GM12878 (cell line): ENCODE measurements at regions not wholly inside any gene's neighbourhood (a gene's known extent, or its start where the extent isn't known, plus 50 kb on each side); places are given as distances from the start of the nearest gene placed in this dataset.

Experiments
- BACH1 ChIP-seq: fragments of 450-650 bp; IDR thresholded peaks from 2 replicates; pipeline ENCODE4 v1.6.1; 2017; ENCODE audit warnings: mild to moderate bottlenecking, borderline replicate concordance
- CEBPB ChIP-seq, 2 experiments: fragments of 150-350 bp in 1 of 2; IDR thresholded peaks; 2 replicates each; pipeline ENCODE4 v1.6.1; 2012 to 2014; ENCODE audit warnings: low read depth in 2 of 2, low read length in 2 of 2, borderline replicate concordance in 1 of 2, inconsistent platforms in 1 of 2
- CEBPZ ChIP-seq: fragments of 150-350 bp; IDR thresholded peaks from 2 replicates; pipeline ENCODE4 v1.6.1; 2016; ENCODE audit warnings: low read depth, low read length
- RAD21 ChIP-seq: IDR thresholded peaks from 2 replicates; pipeline ENCODE4 v1.6.1; 2011; ENCODE audit warnings: mild to moderate bottlenecking, low read depth, low read length, moderate library complexity; ENCODE audit not compliant: insufficient read depth
- SMAD5 ChIP-seq: IDR thresholded peaks from 2 replicates; pipeline ENCODE4 v1.6.1; 2016; ENCODE audit warnings: antibody characterized with exemption, low read depth
- SRF ChIP-seq, 2 experiments: IDR thresholded peaks; 2 replicates each; pipeline ENCODE4 v1.6.1; 2011; ENCODE audit warnings: low read depth in 2 of 2, low read length in 2 of 2, mild to moderate bottlenecking in 1 of 2, moderate library complexity in 1 of 2
- TF ChIP-seq, protein P1 (sequence below): IDR thresholded peaks from 2 replicates; pipeline ENCODE4 v1.6.1; 2012; ENCODE audit warnings: low read length, inconsistent platforms
- TF ChIP-seq, protein P2 (sequence below), 3 experiments: IDR thresholded peaks in 2 of 3; conservative IDR thresholded peaks in 1 of 3; 2 replicates each; pipeline ENCODE4 v1.5.1; 2011; ENCODE audit warnings: low read depth in 3 of 3, low read length in 3 of 3, mild to moderate bottlenecking in 3 of 3, control low read depth in 2 of 3, moderate library complexity in 2 of 3, inconsistent platforms in 1 of 3, mixed read lengths in 1 of 3; ENCODE audit not compliant: control insufficient read depth in 2 of 3, insufficient read depth in 1 of 3; ENCODE audit errors: extremely low read depth in 1 of 3

- TF ChIP-seq RAD21 (no peak), CEBPB (IDR thresholded peaks at IDR 0.05; ENCODE audit: borderline replicate concordance in 1 of 2, low read depth in 2 of 2, low read length in 2 of 2) (no peak), BACH1 (no peak), SMAD5 (no peak), SRF (IDR thresholded peaks at IDR 0.05; ENCODE audit: low read depth in 2 of 2, low read length in 2 of 2) (no peak), CEBPZ (no peak)
- TF ChIP-seq, protein P1, sequence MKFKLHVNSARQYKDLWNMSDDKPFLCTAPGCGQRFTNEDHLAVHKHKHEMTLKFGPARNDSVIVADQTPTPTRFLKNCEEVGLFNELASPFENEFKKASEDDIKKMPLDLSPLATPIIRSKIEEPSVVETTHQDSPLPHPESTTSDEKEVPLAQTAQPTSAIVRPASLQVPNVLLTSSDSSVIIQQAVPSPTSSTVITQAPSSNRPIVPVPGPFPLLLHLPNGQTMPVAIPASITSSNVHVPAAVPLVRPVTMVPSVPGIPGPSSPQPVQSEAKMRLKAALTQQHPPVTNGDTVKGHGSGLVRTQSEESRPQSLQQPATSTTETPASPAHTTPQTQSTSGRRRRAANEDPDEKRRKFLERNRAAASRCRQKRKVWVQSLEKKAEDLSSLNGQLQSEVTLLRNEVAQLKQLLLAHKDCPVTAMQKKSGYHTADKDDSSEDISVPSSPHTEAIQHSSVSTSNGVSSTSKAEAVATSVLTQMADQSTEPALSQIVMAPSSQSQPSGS: no peak
- TF ChIP-seq, protein P2, sequence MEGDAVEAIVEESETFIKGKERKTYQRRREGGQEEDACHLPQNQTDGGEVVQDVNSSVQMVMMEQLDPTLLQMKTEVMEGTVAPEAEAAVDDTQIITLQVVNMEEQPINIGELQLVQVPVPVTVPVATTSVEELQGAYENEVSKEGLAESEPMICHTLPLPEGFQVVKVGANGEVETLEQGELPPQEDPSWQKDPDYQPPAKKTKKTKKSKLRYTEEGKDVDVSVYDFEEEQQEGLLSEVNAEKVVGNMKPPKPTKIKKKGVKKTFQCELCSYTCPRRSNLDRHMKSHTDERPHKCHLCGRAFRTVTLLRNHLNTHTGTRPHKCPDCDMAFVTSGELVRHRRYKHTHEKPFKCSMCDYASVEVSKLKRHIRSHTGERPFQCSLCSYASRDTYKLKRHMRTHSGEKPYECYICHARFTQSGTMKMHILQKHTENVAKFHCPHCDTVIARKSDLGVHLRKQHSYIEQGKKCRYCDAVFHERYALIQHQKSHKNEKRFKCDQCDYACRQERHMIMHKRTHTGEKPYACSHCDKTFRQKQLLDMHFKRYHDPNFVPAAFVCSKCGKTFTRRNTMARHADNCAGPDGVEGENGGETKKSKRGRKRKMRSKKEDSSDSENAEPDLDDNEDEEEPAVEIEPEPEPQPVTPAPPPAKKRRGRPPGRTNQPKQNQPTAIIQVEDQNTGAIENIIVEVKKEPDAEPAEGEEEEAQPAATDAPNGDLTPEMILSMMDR (IDR thresholded peaks at IDR 0.05 in 2 of 3, conservative IDR thresholded peaks at IDR 0.05 in 1 of 3; ENCODE audit: control insufficient read depth in 2 of 3, extremely low read depth in 1 of 3, insufficient read depth in 1 of 3, low read depth in 3 of 3, low read length in 3 of 3): no peak
These were observed 420.5 kb upstream of the ONECUT1 start for GRCh38 chr15:53210653-53211052.
